Stimulated activated CD8-positive, alpha-beta memory T cell treated with anti-CD3 and anti-CD28 coated beads, Interleukin-12 subunit alpha, Interleukin-12 subunit beta, amount 100 ng/mL, for 4 hours (primary cell): ENCODE measurements at regions not wholly inside any gene's neighbourhood (a gene's known extent, or its start where the extent isn't known, plus 50 kb on each side); places are given as distances from the start of the nearest gene placed in this dataset.

ENCODE experiments used
- DNase-seq: peaks from one replicate; pipeline ENCODE4 v3.0.0-alpha.2; 2020; ENCODE audit warnings: low read depth

GRCh38 chr10:113364227-113364626 lies 188.6 kb upstream of the HABP2 start:
- no peak for DNase-seq

- DNase-seq: no peak
Observed at GRCh38 chr10:113368666-113369364, 184.0 kb upstream of the HABP2 start.

- DNase-seq: no peak
Observed at GRCh38 chr10:113369365-113369694, 183.5 kb upstream of the HABP2 start.

- DNase-seq: no peak
Observed at GRCh38 chr10:113376428-113376827, 176.4 kb upstream of the HABP2 start.

- no peak for DNase-seq
Observed at GRCh38 chr10:113379091-113379490, 173.8 kb upstream of the HABP2 start.

- no peak for DNase-seq
Observed at GRCh38 chr10:113381416-113381815, 171.4 kb upstream of the HABP2 start.

- no peak for DNase-seq
Observed at GRCh38 chr10:113381981-113382509, 170.8 kb upstream of the HABP2 start.

- DNase-seq: no peak
Observed at GRCh38 chr10:113382691-113383090, 170.2 kb upstream of the HABP2 start.

GRCh38 chr10:113384181-113384580 lies 168.7 kb upstream of the HABP2 start:
- no peak for DNase-seq

- DNase-seq: peak; percentile 17
Observed at GRCh38 chr10:113385021-113385999, 167.5 kb upstream of the HABP2 start.

GRCh38 chr10:113386005-113386404 lies 166.8 kb upstream of the HABP2 start:
- DNase-seq: no peak

GRCh38 chr10:113389969-113390368 lies 162.9 kb upstream of the HABP2 start:
- no peak for DNase-seq

- no peak for DNase-seq
Observed at GRCh38 chr10:113390896-113391295, 162.0 kb upstream of the HABP2 start.

- DNase-seq: no peak
Observed at GRCh38 chr10:113397047-113397446, 155.8 kb upstream of the HABP2 start.

GRCh38 chr10:113399065-113399464 lies 153.8 kb upstream of the HABP2 start:
- no peak for DNase-seq

GRCh38 chr10:113402602-113403001 lies 150.3 kb upstream of the HABP2 start:
- DNase-seq: no peak

- DNase-seq: no peak
Observed at GRCh38 chr10:113407218-113407617, 145.6 kb upstream of the HABP2 start.

GRCh38 chr10:113409175-113409574 lies 143.7 kb upstream of the HABP2 start:
- no peak for DNase-seq

GRCh38 chr10:113410618-113411017 lies 142.2 kb upstream of the HABP2 start:
- DNase-seq: no peak

- DNase-seq: no peak
Observed at GRCh38 chr10:113411456-113411855, 141.4 kb upstream of the HABP2 start.

- DNase-seq: no peak
Observed at GRCh38 chr10:113412161-113412560, 140.7 kb upstream of the HABP2 start.

GRCh38 chr10:113414543-113414942 lies 138.3 kb upstream of the HABP2 start:
- no peak for DNase-seq

GRCh38 chr10:113415246-113415645 lies 137.6 kb upstream of the HABP2 start:
- no peak for DNase-seq
